Right lobe of liver (tissue), 6 donors: ENCODE measurements at regions not wholly inside any gene's neighbourhood (a gene's known extent, or its start where the extent isn't known, plus 50 kb on each side); places are given as distances from the start of the nearest gene placed in this dataset.

Experiments used
- ATAC-seq, 4 donors: fragments of 200-7000 bp; cut with Tn5 transposase; one replicate each; pipeline ENCODE4 v1.9.1; 2020; ENCODE audit warnings: mild to moderate bottlenecking in 4 of 4, moderate library complexity in 4 of 4
- DNase-seq, 3 donors: peaks; one replicate each; pipeline ENCODE4 v3.0.0-alpha.2; 2020
- H3K27ac ChIP-seq, 3 donors: fragments of 200-600 bp; one replicate each; pipeline ENCODE4 v1.8.0; 2022
- H3K27me3 ChIP-seq, 2 donors: fragments of 200-600 bp; one replicate each; pipeline ENCODE4 v1.8.0; 2022
- H3K36me3 ChIP-seq, 4 donors: fragments of 200-600 bp; sonication (generic) in 1 of 4; one replicate each; pipeline versions ENCODE4 v1.5.1 to v1.8.0; 2017 to 2022; ENCODE audit warnings: control low read depth in 1 of 4
- H3K4me1 ChIP-seq, 4 donors: fragments of 200-600 bp; sonication (generic) in 1 of 4; one replicate each; pipeline versions ENCODE4 v1.5.1 to v1.8.0; 2017 to 2022; ENCODE audit warnings: control low read depth in 1 of 4
- H3K4me3 ChIP-seq, 3 donors: fragments of 200-600 bp; one replicate each; pipeline ENCODE4 v1.8.0; 2022
- H3K9me3 ChIP-seq, 4 donors: fragments of 200-600 bp; sonication (generic) in 1 of 4; one replicate each; pipeline versions ENCODE4 v1.5.1 to v1.8.0; 2017 to 2022; ENCODE audit warnings: control low read depth in 1 of 4
- CTCF ChIP-seq, 4 donors: fragments of 200-600 bp in 3 of 4; fragments of 450-650 bp in 1 of 4; IDR thresholded peaks; one replicate each; pipeline versions ENCODE4 v1.5.1 to v1.8.0; 2016 to 2022; ENCODE audit warnings: antibody characterized with exemption in 4 of 4, mild to moderate bottlenecking in 2 of 4
- POLR2A ChIP-seq: fragments of 450-650 bp; IDR thresholded peaks from one replicate; pipeline ENCODE4 v1.6.1; 2017; ENCODE audit warnings: antibody characterized with exemption, mild to moderate bottlenecking
- WGBS: methylation state at CpG from one replicate; pipeline ENCODE4 v1.1.6; 2018; ENCODE audit warnings: low coverage, low lambda C conversion rate; ENCODE audit not compliant: insufficient coverage; ENCODE audit errors: missing lambda C conversion rate; 5-methylcytosine and 5-hydroxymethylcytosine counted together
- intact Hi-C, 2 donors: fragments of 100-400 bp; cut with DNase I; formaldehyde crosslinking; loops; one replicate each; pipeline versions ENCODE4 v1.11.2 to v1.14.1; 2022
- donor health status: DM: no; HTN: yes; CAD: no.
- donor health status: DM: no; HTN: no; CAD: no.
- donor health status: DM: no; HTN: no; CAD: no.
- donor health status: DM: no; HTN: yes; CAD: no.
- donor health status: DM: no; HTN: yes; CAD: no.

DNA sequence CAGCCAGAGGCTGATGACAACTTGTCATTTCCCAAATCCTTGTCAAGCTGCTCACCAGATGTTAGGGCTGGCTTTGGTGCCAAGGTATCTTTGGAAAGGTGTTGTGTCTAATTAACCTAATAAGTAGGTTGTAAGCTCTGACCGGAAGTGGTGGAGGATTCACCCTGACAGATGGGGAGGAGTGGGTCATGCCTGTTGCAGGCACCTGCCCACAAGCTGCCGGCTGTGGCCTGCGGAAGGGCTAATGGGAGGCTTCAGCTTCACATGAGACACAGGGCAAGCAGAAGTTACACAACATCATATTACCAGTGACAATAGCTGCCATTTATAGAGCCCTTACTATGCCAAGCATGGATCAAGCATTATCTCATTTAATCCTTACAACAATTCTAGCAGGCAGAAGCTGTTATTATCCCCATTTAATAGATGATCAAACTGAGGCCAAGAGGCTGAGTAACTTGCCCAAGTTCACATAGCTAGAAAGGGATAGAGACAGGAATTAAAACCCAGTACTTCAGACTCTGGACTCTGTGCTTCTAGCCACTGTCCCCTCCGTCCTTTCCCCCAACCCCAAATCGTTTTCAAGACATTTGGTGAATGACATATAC is 63.1 kb upstream of the DUSP5 start:
- TF ChIP-seq CTCF (IDR thresholded peaks at IDR 0.05) (no peak), POLR2A (no peak)
- no peaks in the 10 kb centered on the region for H3K27me3 ChIP-seq
- H3K4me1 ChIP-seq, result peaks cover 0 to 19% (median 0%) of the 10 kb centered on the region in 4 donors
- DNase-seq (peak in 1 of 3 donors; percentile 26), ATAC-seq (no peak)
- no peaks in the 10 kb centered on the region for H3K36me3 ChIP-seq
- no peak overlapping the region for H3K4me3 ChIP-seq
- 95% methylated on average over 2 of the region's 5 CpGs for WGBS
- H3K9me3 ChIP-seq, result no peaks in the 10 kb centered on the region
- H3K27ac ChIP-seq, result no peak overlapping the region
- intact Hi-C loops, result no loop called here

DNA sequence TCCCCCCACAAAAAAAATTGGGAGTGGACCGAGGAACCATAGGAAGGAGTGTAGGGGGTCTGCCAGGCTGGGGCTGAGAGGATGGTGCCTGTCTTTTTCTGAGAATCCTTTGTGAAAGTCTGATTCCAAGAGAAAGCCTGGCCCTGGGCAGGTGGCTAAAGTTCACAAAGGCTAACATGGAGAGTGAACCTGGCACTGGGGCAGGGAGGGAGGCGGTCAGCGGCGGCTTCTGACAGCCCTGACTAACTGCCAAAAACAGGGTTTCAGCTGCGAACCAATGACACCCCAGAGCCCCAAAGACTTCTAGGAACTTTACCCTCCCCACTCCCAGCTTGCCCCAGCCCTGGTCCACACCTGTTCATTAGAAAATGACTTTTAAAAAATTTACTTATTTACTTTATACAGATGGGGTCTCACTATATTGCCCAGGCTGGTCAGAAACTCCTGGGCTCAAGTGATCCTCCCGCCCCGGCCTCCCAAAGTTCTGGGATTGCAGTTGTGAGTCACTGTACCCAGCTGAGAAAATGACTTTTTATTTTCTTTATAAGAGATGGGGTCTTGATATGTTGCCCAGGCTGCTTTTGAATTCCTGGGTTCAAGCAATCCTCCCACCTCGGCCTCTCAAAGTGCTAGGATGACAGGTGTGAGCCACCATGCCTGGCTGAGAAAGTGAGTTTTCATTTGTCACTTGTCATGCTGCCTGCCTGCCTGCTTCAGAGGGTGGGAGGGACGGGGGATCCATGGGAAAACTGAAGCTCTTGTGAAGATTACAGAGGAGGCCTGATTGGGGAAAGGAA is 61.0 kb upstream of the DUSP5 start:
- Histone ChIP-seq H3K9me3 (no peaks in the 10 kb centered on the region), H3K4me1 (peaks cover 0 to 9% (median 0%) of the 10 kb centered on the region in 4 donors), H3K27ac (peak overlapping the region in 1 of 3 donors; percentile 56), H3K4me3 (no peak overlapping the region), H3K36me3 (no peaks in the 10 kb centered on the region), H3K27me3 (no peaks in the 10 kb centered on the region)
- TF ChIP-seq CTCF (IDR thresholded peaks at IDR 0.05) (no peak), POLR2A (no peak)
- DNase-seq (peak; percentile 48 to 80 (median 65)), ATAC-seq (peak; percentile 85 to 91 (median 89))
- intact Hi-C loops, result no loop called here
- 67% methylated on average over 8 of the region's 9 CpGs for WGBS

- no peak overlapping the region for H3K4me3 ChIP-seq
- H3K36me3 ChIP-seq, result no peaks in the 10 kb centered on the region
- no peak for ATAC-seq
- 80% methylated on average over 1 of the region's 3 CpGs for WGBS
- intact Hi-C loops, result no loop called here
- peak in 1 of 3 donors; percentile 17 for DNase-seq
- H3K4me1 ChIP-seq, result peaks cover 0 to 9% (median 0%) of the 10 kb centered on the region in 4 donors
- TF ChIP-seq CTCF (IDR thresholded peaks at IDR 0.05), result no peak
- TF ChIP-seq POLR2A, result no peak
- H3K27ac ChIP-seq, result no peak overlapping the region
- no peaks in the 10 kb centered on the region for H3K27me3 ChIP-seq
- H3K9me3 ChIP-seq, result no peaks in the 10 kb centered on the region
Measured at GRCh38 chr10:110437351-110437605, 60.4 kb upstream of the DUSP5 start.

DNA sequence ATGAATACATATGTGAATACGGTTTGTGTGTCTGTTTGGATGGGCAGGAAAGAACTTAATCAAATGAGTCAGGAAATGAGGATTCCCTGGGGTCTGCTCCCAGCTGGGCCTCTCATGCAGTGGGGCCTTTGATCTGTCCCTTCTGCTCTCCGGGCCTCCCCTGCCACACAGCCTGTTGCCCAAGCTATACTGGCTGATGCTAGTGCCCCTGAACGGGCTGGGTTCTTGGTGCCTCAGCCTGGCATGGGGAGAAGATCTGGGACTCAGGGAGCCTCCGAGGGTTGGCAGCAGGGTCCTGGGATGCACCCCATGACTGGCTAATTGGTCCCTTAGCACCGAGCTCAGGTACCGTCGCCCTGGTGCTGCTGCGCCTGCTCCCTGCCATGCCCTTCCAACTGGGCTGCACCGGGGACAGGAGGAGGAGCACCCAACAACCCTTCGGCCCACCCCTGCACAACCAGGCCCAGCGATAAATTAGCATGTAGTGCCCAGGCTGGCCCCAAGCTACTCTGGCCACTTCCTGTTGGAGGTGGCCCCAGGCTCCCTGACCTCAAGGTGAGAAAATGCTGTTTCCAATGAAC is 59.9 kb upstream of the DUSP5 start:
- no peak for TF ChIP-seq CTCF (IDR thresholded peaks at IDR 0.05)
- TF ChIP-seq POLR2A, result no peak
- no peak overlapping the region for H3K27ac ChIP-seq
- no peaks in the 10 kb centered on the region for H3K27me3 ChIP-seq
- intact Hi-C loops, result no loop called here
- H3K9me3 ChIP-seq, result no peaks in the 10 kb centered on the region
- H3K36me3 ChIP-seq, result no peaks in the 10 kb centered on the region
- H3K4me3 ChIP-seq, result no peak overlapping the region
- H3K4me1 ChIP-seq, result peaks cover 0 to 9% (median 0%) of the 10 kb centered on the region in 4 donors
- WGBS, result 100% methylated on average over 1 of the region's 11 CpGs
- peak in 1 of 3 donors; percentile 31 for DNase-seq
- ATAC-seq, result no peak
